Lower leg skin (tissue), 3 donors: ENCODE measurements at regions not wholly inside any gene's neighbourhood (a gene's known extent, or its start where the extent isn't known, plus 50 kb on each side); places are given as distances from the start of the nearest gene placed in this dataset.

Experiments used
- CTCF ChIP-seq, 3 donors: fragments of 450-650 bp; IDR thresholded peaks; one replicate each; pipeline ENCODE4 v1.5.1; 2016; ENCODE audit warnings: antibody characterized with exemption in 3 of 3, mild to moderate bottlenecking in 3 of 3, moderate library complexity in 2 of 3
- POLR2A ChIP-seq, 2 donors: fragments of 450-650 bp; IDR thresholded peaks; one replicate each; pipeline ENCODE4 v1.6.1; 2016 to 2017; ENCODE audit warnings: antibody characterized with exemption in 2 of 2, mild to moderate bottlenecking in 1 of 2, moderate library complexity in 1 of 2

- no peak for TF ChIP-seq CTCF (IDR thresholded peaks at IDR 0.05)
- no peak for TF ChIP-seq POLR2A (IDR thresholded peaks at IDR 0.05)
Measured at GRCh38 chr1:25034736-25035522, 104.9 kb upstream of the RUNX3 start.
